SIG-M5 (cell line): ENCODE measurements at regions not wholly inside any gene's neighbourhood (a gene's known extent, or its start where the extent isn't known, plus 50 kb on each side); places are given as distances from the start of the nearest gene placed in this dataset.
"Not testable (repeated sequence)": the region's sequence is repeated elsewhere in the genome, so short reads cannot be mapped to it uniquely, and the experiment has no call there.

Experiments
- DNase-seq: peaks from one replicate; lab custom pipeline; 2025; lab: John Stamatoyannopoulos, UW

DNA sequence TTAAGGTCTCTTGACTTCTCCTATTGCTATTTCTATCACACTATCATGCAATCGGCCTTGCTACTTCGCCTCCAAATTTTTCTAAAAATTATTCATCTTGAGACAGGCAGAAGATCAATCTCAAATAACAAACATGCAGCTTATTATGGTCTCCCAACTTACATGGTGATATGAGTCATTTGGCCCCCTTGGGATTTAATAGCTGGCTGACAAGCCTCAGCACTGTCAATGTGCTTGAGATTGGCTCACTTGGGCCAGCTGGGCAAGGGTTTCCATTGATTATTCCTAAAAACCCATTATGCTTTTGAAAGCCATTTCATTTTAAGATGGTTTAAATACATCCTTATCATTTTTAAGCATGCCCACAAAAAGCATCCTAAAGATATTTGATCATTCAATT, 224.5 kb upstream of the NFIA start:
- DNase-seq, result no peak

DNA sequence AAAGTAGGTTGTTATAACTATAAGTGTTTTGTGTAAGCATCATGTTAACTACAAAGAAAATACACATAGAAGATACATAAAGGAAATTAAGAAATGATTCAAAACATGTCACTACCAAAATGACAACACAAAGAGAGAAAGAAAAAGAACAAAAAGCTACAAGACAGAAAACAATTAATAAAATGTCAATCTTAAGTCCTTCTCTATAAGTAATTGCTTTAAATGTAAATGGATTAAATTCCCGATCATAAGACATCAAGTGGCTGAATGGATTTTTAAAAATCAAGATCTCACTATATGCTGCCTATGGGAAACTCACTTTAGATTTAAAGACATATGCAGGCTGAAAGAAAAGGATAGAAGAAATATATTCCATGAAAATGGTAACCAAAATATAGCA, 232.3 kb upstream of the NFIA start:
- DNase-seq, result no peak

DNA sequence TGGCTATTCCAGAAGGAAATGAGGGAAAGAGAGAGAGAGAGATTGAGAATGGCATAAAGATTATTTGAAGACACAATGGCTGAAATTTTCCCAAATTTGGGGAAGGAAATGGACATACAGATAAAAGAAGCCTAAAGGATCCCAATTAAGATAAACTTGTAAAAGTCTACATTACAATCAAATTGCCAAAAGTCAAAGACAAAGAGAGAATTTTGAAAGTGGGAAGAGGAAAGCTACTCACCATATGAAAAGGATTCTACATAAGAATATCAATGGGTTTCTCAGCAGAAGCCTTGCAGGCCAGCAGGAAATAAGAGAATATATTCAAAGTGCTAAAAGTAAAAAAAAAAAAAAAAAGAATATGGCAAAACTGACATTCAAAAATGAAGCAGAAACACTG, 233.0 kb upstream of the NFIA start:
- no peak for DNase-seq

DNA sequence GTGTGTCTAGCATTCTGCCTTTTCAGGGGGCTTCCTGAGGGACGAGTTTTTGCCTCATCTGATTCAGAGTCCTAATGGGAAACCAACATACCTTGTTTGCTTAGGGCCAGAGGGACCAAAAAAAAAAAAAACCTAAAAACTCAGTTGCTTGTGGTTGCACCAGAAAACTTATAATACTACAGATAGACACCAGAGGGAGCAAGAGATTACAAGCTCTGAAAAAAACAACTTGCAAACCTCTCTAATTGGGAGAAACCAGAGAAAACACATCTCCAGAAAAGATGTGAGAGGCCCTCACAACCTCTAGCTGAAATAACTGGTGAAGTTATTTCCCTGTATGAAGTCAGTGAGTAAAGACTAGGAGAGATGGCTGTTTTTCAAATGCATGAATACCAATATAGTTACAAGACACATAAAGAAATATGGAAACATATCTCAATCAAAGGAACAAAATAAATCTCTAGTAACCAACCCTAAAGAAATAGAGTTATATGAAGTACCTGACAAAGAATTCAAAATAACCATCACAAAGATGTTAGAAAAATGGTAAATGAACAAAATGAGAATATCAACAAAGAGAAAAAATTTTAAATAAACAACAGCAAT, 233.7 kb upstream of the NFIA start:
- DNase-seq, result no peak

DNA sequence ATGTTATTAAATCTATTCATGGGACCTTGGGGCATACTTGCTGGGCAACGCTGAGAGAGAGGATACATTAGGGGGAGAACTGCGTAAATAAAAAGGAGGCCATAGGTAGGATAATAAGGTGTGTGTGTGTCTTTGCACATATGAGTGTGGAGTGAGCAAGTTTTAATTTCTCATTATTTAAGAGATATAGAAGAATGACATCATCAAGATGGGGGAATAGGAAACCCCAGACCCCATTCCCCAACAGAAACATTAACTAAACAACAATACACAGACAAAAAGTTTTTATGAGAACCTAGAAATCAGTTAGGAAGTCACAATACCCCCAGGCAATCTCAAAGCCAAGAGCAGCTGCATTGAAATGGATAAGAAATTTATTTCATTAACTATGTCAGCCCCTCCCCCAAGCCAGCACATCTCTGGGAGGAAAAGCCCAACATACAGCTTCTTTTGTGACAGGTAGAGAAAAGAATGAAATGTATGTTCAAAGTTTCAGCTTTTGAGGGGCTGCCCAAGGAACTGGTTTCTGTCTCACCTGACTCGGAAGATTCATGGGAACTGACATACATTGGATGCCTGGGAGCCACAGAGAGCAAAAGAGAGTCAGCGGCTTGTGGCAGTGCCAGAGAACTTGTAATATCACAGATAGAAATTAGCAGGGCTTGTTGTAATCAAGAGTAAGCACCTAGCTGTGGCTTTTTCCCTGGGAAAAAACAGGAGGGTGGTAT, 234.3 kb upstream of the NFIA start:
- DNase-seq, result no peak

DNA sequence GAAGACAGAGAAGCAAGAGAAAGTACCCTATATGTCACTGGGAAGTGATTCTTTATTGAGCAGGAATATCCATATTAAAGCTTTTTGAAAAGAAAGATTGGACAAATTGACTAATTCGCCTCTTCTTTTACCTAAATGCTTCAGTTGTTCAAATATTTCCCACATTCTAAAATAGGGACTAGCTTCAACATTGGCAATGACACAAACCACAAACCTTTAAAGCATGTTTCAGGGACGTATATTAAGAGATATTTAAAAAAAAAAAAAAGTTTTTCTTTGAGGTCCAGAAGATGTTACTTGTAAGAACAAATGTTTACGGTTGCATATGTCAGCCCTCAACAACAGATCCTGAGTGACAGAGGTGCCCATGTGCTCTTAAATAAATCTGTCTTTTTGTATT, 235.0 kb upstream of the NFIA start:
- no peak for DNase-seq

DNA sequence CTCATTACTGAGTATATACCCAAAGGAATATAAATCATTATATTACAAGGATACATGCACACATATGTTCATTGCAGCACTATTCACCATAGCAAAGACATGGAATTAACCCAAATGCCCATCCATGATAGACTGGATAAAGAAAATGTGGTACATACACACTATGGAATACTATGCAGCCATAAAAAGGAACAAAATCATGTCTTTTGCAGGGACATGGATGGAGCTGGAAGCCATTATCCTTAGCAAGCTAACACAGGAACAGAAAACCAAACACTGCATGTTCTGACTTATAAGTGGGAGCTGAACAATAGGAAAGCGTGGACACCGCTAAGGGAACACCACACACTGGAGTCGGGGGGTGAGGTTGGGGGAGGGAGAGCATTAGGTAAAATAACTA, 236.7 kb upstream of the NFIA start:
- DNase-seq, result not testable (repeated sequence)

DNA sequence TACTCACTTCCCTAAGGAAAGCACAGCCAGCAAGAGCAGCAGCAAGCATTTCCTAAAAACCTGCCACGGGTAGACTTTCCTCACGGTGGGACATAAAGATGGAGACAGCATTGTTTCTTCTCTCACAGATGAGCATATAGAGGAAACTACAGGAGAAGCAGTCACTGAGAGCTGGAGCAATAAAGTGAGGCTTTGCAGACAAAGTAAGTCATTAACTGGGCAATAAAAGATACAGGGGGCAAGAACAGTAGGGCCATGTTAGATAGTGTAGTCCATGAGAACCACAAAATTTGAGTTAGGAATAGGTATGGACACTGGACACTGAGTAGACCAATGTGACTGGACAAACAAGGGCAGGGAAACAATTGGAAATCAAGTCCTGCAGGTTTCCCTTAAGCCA, 240.1 kb upstream of the NFIA start:
- no peak for DNase-seq

DNA sequence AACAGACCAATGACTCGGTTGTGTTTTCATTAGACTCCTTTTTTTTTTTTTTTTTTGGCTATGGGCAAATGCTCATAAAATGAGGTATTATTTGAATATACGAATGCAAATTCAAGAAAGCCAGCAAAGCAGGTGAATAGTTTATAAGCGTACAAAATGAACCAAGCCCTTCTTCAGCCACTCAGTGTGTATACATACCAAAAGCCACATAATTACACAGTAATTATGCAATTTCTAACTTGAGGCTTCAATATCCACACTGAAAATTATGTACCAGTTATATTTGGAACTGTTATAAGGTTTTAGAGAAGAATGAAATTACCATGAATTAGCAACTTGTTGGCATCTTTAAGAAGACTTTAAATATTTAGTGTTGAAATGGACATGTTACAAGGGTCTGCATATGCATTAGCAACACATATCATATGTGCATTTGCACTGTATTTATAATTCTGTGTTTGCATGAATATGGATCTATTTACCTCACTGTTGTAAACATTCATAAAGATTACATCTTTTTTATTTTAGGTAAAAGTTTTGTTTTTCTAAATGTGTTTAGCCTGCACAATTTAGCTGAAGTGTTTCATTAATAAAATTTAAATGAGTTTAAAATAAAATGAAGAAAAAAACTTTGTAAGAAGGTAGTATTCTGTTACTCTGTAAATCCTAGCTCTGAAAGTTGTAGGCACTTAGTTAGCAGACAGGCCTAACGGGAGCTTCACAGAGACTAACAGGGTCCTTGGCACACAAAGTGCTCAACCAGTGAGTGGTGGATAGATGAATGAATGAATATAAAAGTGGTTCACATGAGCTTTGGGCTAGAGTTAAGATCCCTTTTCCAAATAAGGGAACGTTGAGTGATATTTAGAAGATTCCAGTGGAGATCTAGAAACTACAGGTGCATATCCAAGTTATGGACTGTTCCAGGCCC, 241.0 kb upstream of the NFIA start:
- no peak for DNase-seq

DNA sequence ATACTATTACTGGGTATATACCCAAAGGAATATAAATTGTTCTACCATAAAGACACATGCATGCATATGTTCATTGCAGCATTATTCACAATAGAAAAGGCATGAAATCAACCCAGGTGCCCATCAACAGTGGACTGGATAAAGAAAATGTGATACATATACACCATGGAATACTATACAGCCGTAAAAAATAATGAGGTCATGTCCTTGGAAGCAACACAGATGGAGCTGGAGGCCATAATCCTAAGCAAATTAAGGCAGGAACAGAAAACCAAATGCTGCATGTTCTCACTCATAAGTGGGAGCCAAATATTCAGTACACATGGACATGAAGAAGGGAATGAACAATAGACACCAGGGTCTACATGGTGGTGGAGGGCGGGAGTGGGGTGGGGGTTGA, 241.9 kb upstream of the NFIA start:
- DNase-seq, result not testable (repeated sequence)

DNA sequence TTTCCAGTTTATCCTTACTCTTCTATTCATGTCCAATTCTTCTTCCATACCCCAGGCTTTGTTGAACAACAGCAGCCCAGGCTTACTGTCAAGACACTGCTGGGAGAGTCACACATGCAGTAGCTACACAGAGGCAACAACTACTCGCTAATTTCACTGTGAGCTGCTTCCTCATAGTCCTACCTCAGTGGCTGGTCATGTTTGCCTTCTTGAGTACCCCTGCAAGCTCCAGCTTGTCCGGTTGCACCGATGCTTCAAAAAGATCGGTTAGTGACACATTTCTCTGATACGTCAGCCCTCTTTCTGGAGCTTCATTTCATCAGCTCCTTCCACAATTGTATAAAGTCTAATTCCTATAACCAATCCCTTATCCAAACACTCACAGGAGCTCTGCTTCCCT, 246.7 kb upstream of the NFIA start:
- DNase-seq, result no peak

DNA sequence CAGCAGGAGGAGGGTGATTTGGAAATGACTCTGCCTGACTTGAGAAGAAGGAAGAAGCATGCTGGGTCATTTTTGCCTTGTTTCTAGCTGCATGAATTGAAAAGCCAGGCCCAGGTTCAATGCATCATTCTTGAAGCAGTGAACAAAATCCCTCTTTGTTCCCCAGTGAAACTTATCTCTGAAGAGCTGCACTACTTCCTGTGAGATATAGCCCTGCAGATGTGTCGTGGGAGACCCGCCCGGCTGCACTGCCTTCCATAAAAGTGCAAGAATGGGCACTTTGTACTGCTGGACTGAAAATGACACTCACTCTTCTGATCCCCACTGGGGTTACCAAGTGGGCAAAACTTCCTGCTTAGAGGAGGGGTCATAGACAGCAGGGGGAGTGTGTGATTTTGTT, 249.2 kb upstream of the NFIA start:
- DNase-seq, result no peak

DNA sequence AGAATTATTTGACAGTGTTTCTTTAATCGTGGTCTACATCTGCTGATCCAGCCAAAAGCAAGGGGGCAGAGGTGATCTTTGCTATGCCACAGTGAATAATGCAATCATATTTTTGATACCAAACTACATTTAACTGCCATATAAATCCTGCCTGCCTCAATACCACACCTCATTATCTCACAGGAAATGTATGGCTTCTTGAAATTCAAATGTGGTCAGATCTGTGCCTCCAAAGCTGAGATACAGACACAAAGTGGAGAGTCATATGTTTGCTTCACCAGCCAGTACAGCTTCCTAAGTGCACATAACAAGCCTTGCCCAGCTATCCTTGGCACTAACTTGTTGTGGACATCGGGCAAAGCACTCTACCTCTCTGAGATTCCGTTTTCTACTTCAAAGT, 250.0 kb upstream of the NFIA start:
- no peak for DNase-seq

DNA sequence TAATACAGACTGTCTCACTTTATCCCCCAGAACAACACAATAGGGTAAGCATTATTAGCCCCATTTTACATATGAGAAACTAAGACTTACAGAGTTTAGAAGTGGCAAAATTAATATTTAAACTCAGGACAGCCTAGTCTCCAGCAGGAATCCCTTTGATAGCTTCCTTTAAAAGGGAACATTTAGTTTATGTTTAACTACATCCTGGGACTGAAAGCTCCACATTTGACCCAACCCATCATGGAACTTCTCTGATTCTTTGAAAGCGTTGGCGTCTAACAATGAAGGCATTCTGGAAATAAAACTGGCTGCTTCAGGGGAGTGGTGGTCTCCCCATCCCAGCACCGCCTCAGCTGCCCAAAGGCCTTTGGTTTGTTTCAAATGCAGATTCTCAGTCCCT, 250.6 kb upstream of the NFIA start:
- DNase-seq, result no peak

DNA sequence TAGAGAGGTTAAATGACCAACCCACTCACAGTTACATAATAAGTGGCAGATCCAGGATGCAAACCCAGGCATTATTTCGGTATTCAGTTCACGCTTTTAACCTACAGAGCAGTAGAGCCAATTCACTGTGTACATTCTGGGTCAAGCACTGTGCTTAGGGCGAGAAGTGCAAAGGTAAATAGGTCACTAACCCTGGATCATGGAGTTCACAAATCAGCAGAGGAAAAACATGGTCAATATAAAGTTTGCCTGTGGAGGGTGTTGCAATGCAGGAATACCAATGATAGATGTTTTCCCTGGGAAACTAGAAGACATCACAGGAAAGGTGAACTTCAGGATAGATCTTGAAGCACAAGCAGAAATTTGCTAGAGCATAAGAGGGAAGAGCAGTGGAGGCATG, 253.4 kb upstream of the NFIA start:
- no peak for DNase-seq

DNA sequence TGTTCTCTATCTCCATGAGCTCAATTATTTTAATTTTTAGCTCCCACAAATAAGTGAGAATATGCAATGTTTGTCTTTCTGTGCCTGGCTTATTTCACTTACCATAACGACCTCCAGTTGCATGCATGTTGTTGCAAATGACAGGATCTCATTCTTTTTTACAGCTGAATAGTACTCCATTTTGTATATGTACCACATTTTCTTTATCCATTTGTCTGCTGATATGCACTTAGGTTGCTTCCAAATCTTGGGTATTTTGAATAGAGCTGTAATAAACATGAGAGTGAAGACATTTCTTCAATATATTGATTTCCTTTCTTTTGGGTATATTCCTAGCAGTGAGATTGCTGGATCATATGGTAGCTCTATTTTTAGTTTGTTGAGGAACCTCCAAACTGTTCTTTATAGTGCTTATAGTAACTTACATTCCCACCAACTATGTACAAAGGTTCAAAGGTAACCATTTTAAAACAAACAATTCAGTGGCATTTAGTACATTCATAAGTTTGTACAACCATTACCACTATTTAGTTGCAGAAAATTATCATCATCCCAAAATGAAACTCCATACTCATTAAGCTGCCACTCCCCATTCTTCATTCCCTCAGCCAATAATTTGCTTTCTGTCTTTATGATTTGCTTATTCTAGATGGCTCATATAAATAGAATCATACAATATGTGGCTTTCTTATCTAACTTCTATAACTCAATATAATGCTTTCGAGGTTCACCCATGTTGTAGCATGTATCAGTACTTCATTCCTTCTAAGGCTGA, 255.9 kb upstream of the NFIA start:
- DNase-seq, result no peak

DNA sequence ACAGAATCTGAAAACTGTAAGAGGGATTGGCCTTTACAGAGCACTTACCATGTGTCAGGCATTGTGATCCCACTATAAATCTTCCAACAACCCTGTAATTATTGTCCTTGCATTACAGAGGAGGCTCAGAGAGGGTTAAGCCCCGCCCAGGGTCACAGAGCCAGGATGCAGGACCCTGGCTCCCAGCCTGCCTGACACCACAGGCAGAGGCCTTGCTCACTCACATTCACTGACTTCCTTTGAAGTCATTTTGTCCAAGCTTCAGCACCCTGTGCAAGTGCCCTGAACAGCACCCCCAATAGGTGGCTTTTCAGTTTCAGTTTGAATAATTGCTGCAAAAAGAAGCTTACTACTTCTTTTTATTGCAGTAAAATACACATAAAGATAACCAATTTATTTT, 256.8 kb upstream of the NFIA start:
- no peak for DNase-seq

DNA sequence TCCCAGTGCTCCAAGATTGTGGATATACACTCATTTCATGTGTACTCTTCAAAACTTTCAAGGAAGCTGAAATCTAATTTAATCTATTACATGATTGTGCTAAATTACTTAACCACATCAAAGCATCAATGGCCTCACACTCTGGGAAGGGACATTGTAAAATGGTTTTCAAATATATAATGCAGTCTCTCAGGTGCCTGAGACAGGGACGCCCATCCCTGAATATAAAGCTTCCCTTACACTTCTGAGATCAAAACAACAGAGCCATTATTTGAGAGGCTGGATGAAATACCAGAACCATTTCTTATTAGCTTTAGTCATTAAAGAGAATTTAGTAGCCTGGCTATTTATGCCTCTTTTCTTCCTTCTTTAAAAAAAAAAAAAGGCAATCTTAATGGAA, 259.2 kb upstream of the NFIA start:
- no peak for DNase-seq

DNA sequence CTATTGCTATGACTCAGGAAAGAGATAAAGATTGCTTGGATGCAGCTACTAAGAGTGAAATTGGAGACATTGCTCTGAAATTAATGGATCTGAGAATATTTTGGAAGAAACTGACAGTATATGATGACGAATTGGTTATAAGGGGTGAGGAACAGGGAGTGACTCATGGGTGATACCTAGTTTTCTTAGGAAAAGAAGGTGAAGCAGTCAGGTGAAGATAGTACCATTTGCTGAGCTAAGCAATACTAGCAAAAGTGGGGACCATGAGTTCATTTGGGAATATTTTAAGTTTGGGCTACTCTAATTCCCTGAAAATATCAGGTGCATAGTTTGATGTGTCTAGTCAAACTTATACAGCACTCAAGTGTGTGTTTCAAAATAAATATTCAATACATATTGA, 260.1 kb upstream of the NFIA start:
- DNase-seq, result no peak

DNA sequence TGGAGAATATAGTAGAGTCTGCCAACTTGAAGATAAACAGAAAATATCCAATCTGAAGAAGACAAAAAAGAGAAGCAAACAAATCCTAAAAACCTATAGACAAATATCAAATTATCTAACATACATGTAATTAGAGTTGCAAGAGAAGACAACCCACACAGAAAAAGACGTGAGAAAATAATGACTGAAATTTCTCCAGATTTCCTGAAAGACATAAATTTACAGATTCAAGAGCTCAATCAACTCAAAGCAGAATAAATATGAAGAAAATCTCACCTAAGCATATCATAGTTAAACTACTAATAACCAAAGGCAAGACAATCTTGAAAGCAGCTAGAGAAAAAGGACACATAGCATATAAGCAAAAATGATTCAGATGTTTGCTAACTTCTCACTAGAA, 261.2 kb upstream of the NFIA start:
- no peak for DNase-seq

DNA sequence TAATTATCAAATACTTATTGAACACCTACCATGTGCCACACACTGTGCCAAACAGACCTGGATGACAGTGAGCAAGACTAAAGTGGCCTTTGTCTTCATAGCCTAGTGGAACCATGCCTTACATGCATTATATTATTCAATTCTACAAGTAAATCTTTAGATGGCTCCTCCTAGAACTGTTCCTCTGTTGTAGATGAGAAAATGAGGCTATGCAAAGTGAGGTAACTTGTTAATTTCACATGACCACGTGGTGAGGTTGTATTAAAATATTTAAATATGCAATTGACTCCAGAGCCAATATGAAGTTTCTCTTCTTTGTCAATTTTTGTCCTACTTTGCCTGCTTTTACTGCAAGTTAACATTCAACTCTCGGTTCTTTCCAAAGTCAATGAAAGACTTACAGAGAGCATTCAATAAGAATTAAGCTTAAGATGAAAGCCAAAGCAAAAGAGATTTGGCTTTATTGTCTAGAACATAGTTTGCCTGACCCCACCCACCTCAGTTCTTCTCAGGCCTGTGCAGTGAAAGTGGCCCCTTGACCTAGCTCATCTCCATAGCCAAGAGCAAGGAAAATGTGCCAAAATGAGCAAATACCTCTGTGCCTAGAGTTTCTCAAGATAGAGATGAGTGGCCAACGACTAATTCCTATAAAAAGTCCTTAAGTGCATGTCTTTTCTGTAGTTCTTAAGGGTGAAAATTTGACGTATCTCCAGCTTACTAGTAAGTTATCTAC, 263.2 kb upstream of the NFIA start:
- no peak for DNase-seq

DNA sequence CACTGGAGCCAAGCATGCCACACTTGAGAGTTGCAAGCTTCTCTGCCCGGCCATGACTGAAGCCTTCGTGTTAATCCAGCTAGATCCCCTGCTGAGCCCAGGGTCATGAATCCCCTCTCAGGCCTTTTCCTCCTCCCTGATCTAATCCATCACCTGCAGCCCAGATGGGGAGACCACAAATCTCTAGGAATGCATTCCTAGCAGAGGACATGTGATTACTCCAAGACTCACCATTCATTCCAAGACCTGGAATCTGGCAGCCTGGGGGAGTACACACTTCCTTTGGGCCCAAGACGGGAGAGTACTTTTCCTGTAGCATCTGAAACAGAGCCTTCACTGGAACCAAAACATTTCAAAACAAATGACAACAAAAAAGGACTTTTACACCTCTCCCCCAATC, 269.3 kb upstream of the NFIA start:
- no peak for DNase-seq
